Lower leg skin (tissue), 4 donors: ENCODE measurements at regions not wholly inside any gene's neighbourhood (a gene's known extent, or its start where the extent isn't known, plus 50 kb on each side); places are given as distances from the start of the nearest gene placed in this dataset.

Experiments
- DNase-seq, 2 donors: peaks; one replicate each; pipeline ENCODE4 v3.0.0-alpha.2; 2019; ENCODE audit warnings: low spot score in 2 of 2
- H3K4me3 ChIP-seq: fragments of 200-600 bp; sonication (generic); 2 replicates; pipeline ENCODE4 v1.5.1; 2017; ENCODE audit warnings: mild to moderate bottlenecking, low read depth; ENCODE audit not compliant: poor library complexity, severe bottlenecking
- POLR2A ChIP-seq, 2 donors: fragments of 450-650 bp; IDR thresholded peaks; one replicate each; pipeline ENCODE4 v1.6.1; 2016 to 2017; ENCODE audit warnings: antibody characterized with exemption in 2 of 2, mild to moderate bottlenecking in 1 of 2, moderate library complexity in 1 of 2
- WGBS, 2 donors: methylation state at CpG; one replicate each; pipeline ENCODE4 v1.1.5; 2018; 5-methylcytosine and 5-hydroxymethylcytosine counted together
- intact Hi-C: fragments of 100-400 bp; cut with DNase I; formaldehyde crosslinking; loops from one replicate; pipeline ENCODE4 v1.15.0; 2023; ENCODE audit warnings: low total_unique reads
- TF ChIP-seq, protein P1 (sequence below), 3 donors: fragments of 450-650 bp; IDR thresholded peaks; one replicate each; pipeline ENCODE4 v1.5.1; 2016; ENCODE audit warnings: antibody characterized with exemption in 3 of 3, mild to moderate bottlenecking in 3 of 3, moderate library complexity in 2 of 3

DNA sequence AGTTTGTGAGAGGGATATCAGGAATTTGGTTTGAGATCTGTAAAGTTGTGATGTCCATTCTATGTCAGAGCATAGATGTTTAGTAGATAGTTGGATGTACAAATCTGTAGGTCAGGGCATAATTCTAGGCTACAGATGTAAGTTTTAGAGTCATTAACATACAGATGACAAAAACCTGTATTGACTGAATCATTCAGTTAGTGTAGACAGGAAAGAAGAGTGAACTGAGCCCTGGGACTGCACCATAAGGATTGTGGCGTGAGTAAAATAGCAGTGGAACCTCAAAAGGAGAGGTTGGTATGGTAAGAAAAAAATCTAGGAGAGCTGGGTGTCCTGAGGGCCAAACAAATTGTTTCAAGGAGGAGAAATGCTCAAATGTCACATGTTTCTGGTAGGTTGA is 73.1 kb upstream of the RPRM start:
- no peak for DNase-seq
- no peak for TF ChIP-seq POLR2A (IDR thresholded peaks at IDR 0.05)
- TF ChIP-seq, protein P1, sequence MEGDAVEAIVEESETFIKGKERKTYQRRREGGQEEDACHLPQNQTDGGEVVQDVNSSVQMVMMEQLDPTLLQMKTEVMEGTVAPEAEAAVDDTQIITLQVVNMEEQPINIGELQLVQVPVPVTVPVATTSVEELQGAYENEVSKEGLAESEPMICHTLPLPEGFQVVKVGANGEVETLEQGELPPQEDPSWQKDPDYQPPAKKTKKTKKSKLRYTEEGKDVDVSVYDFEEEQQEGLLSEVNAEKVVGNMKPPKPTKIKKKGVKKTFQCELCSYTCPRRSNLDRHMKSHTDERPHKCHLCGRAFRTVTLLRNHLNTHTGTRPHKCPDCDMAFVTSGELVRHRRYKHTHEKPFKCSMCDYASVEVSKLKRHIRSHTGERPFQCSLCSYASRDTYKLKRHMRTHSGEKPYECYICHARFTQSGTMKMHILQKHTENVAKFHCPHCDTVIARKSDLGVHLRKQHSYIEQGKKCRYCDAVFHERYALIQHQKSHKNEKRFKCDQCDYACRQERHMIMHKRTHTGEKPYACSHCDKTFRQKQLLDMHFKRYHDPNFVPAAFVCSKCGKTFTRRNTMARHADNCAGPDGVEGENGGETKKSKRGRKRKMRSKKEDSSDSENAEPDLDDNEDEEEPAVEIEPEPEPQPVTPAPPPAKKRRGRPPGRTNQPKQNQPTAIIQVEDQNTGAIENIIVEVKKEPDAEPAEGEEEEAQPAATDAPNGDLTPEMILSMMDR (IDR thresholded peaks at IDR 0.05): no peak
- WGBS, 2 donors: 65% methylated on average over 1 of the region's 1 CpG
- intact Hi-C loops: no loop called here
- H3K4me3 ChIP-seq: no peak overlapping the region

GRCh38 chr2:153557211-153557610 is 78.6 kb upstream of the RPRM start:
- no peak for DNase-seq
- TF ChIP-seq, protein P1 (IDR thresholded peaks at IDR 0.05): no peak
- no peak for TF ChIP-seq POLR2A (IDR thresholded peaks at IDR 0.05)
- intact Hi-C loops: no loop called here
- H3K4me3 ChIP-seq: no peak overlapping the region
- WGBS, 2 donors: 42 to 46% methylated on average over 3 of the region's 3 CpGs

- H3K4me3 ChIP-seq: no peak overlapping the region
- intact Hi-C loops: no loop called here
- no peak for DNase-seq
- WGBS, 2 donors: 24 to 36% methylated on average over 2 of the region's 2 CpGs
- no peak for TF ChIP-seq POLR2A (IDR thresholded peaks at IDR 0.05)
- TF ChIP-seq, protein P1 (IDR thresholded peaks at IDR 0.05): no peak
Observed at GRCh38 chr2:153557714-153558113, 79.2 kb upstream of the RPRM start.

- WGBS, 2 donors: 41 to 44% methylated on average over 2 of the region's 2 CpGs
- intact Hi-C loops: no loop called here
- DNase-seq: no peak
- no peak overlapping the region for H3K4me3 ChIP-seq
- TF ChIP-seq, protein P1 (IDR thresholded peaks at IDR 0.05): no peak
- TF ChIP-seq POLR2A (IDR thresholded peaks at IDR 0.05): no peak
Observed at GRCh38 chr2:153558247-153558646, 79.7 kb upstream of the RPRM start.

- TF ChIP-seq, protein P1 (IDR thresholded peaks at IDR 0.05): no peak
- TF ChIP-seq POLR2A (IDR thresholded peaks at IDR 0.05): no peak
- intact Hi-C loops: no loop called here
Observed at GRCh38 chr2:153567367-153567766, 88.8 kb upstream of the RPRM start.

GRCh38 chr2:153568105-153568504 is 89.5 kb upstream of the RPRM start:
- no peak for TF ChIP-seq POLR2A (IDR thresholded peaks at IDR 0.05)
- TF ChIP-seq, protein P1 (IDR thresholded peaks at IDR 0.05): no peak
- no peak overlapping the region for H3K4me3 ChIP-seq
- 77 to 82% methylated on average over 3 of the region's 3 CpGs for whole genome bisulfite sequencing, 2 donors
- no peak for DNase-seq
- intact Hi-C loops: no loop called here

More at GRCh38 chr2:153567367-153567766, 88.8 kb upstream of the RPRM start:
- H3K4me3 ChIP-seq: no peak overlapping the region
- WGBS, 2 donors: 71 to 87% methylated on average over 3 of the region's 3 CpGs
- no peak for DNase-seq
